GM12878 (cell line): ENCODE measurements at regions not wholly inside any gene's neighbourhood (a gene's known extent, or its start where the extent isn't known, plus 50 kb on each side); places are given as distances from the start of the nearest gene placed in this dataset.

Source experiments
- ATAC-seq: fragments of 200-7000 bp; cut with Tn5 transposase; 3 replicates; pipeline ENCODE4 v1.9.1; 2020; ENCODE audit warnings: mild to moderate bottlenecking, moderate library complexity
- BruUV-seq: library from RNA; stranded (reverse); fragments of 400-500 nt; replicated peaks from 2 replicates; lab custom pipeline; 2021; lab: Mats Ljungman, UMichigan
- CTCF ChIA-PET: fragments of 300-600 bp; sonication (Branson Sonifier 250); formaldehyde crosslinking; extraction: SDS; loops from one replicate; lab custom pipeline; 2021; ENCODE audit warnings: inconsistent platforms; lab: Yijun Ruan, JAX
- POLR2A ChIA-PET: fragments of 350-600 bp; formaldehyde crosslinking; extraction: SDS; loops from one replicate; lab custom pipeline; 2021; ENCODE audit warnings: inconsistent platforms; lab: Charles Lee
- RAD21 ChIA-PET: fragments of 300-600 bp; sonication (Branson Sonifier 250); formaldehyde crosslinking; loops from one replicate; lab custom pipeline; 2023; ENCODE audit warnings: antibody characterized with exemption; ENCODE audit not compliant: unreplicated experiment; lab: Charles Lee
- SMC1A ChIA-PET: fragments of 300-600 bp; sonication (Branson Sonifier 250); formaldehyde crosslinking; loops from one replicate; lab custom pipeline; 2023; ENCODE audit not compliant: unreplicated experiment, uncharacterized antibody; lab: Charles Lee
- DNase-seq: peaks from one replicate; pipeline ENCODE4 v3.0.0-alpha.2; 2011; ENCODE audit warnings: low read depth, low spot score
- FAIRE-seq: peaks from 3 replicates; lab custom pipeline; 2011; peaks lifted over from hg19 to GRCh38; lab: Jason Lieb, UNC
- H2AFZ ChIP-seq: 2 replicates; pipeline ENCODE4 v1.6.0; 2011; ENCODE audit warnings: low read depth, low read length, control low read depth; ENCODE audit not compliant: control insufficient read depth
- H3K27ac ChIP-seq: 2 replicates; pipeline ENCODE4 v1.5.1; 2011; ENCODE audit warnings: control low read depth; ENCODE audit not compliant: control insufficient read depth, insufficient read depth
- H3K27me3 ChIP-seq, 2 experiments: replicated peaks in 1 of 2; 2 replicates each; pipeline versions ENCODE4 v1.6.0 to v1.6.1; 2011; ENCODE audit warnings: low read length in 1 of 2; ENCODE audit not compliant: control insufficient read depth in 2 of 2, insufficient read depth in 2 of 2
- H3K36me3 ChIP-seq, 2 experiments: 2 replicates each; pipeline ENCODE4 v1.5.1; 2011; ENCODE audit warnings: low read length in 1 of 2; ENCODE audit not compliant: control insufficient read depth in 2 of 2, insufficient read depth in 2 of 2
- H3K4me1 ChIP-seq: 2 replicates; pipeline ENCODE4 v1.6.1; 2011; ENCODE audit warnings: mild to moderate bottlenecking, low read length, moderate library complexity, mixed read lengths; ENCODE audit not compliant: control insufficient read depth, insufficient read depth
- H3K4me2 ChIP-seq: 2 replicates; pipeline ENCODE4 v1.6.0; 2011; ENCODE audit warnings: control low read depth; ENCODE audit not compliant: control insufficient read depth, insufficient read depth
- H3K4me3 ChIP-seq: fragments of 200-600 bp; sonication (generic); 2 replicates; pipeline ENCODE4 v1.5.1; 2016
- H3K79me2 ChIP-seq: 2 replicates; pipeline ENCODE4 v1.6.0; 2011; ENCODE audit warnings: low read length; ENCODE audit not compliant: control insufficient read depth, insufficient read depth
- H3K9ac ChIP-seq: 2 replicates; pipeline ENCODE4 v1.8.0; 2011; ENCODE audit warnings: low read length, control low read depth, mixed read lengths; ENCODE audit not compliant: control insufficient read depth, insufficient read depth
- H3K9me3 ChIP-seq: replicated peaks from 3 replicates; pipeline ENCODE4 v1.5.1; 2011; ENCODE audit warnings: mild to moderate bottlenecking, low read length; ENCODE audit not compliant: control insufficient read depth, insufficient read depth
- H4K20me1 ChIP-seq: 2 replicates; pipeline ENCODE4 v1.6.0; 2011; ENCODE audit not compliant: control insufficient read depth, insufficient read depth
- CHD2 ChIP-seq: IDR thresholded peaks from 2 replicates; pipeline ENCODE4 v1.6.1; 2011; ENCODE audit warnings: low read depth, low read length, improper control_type of control experiment, borderline replicate concordance
- DPF2 ChIP-seq: fragments of 450-650 bp; IDR thresholded peaks from 2 replicates; pipeline ENCODE4 v1.6.1; 2017; ENCODE audit warnings: mild to moderate bottlenecking
- MTA3 ChIP-seq: IDR thresholded peaks from 2 replicates; pipeline ENCODE4 v1.6.1; 2012; ENCODE audit warnings: low read length, inconsistent platforms, borderline replicate concordance
- MYB ChIP-seq: fragments of 150-350 bp; IDR thresholded peaks from 2 replicates; pipeline ENCODE4 v1.6.1; 2014; ENCODE audit warnings: mild to moderate bottlenecking, low read depth, low read length, borderline replicate concordance
- NKRF ChIP-seq: fragments of 450-650 bp; conservative IDR thresholded peaks from 2 replicates; pipeline ENCODE4 v1.6.1; 2017; ENCODE audit warnings: mild to moderate bottlenecking, moderate library complexity
- RBBP5 ChIP-seq: fragments of 200-600 bp; sonication (generic); conservative IDR thresholded peaks from 2 replicates; pipeline ENCODE4 v1.6.1; 2016
- RELA ChIP-seq: fragments of 450-650 bp; IDR thresholded peaks from 2 replicates; pipeline ENCODE4 v1.8.0; 2014; ENCODE audit warnings: borderline replicate concordance; ENCODE audit not compliant: partially characterized antibody
- SKIL ChIP-seq: fragments of 450-650 bp; IDR thresholded peaks from 2 replicates; pipeline ENCODE4 v1.6.1; 2017; ENCODE audit warnings: mild to moderate bottlenecking, low read depth, inconsistent platforms; ENCODE audit not compliant: poor library complexity, severe bottlenecking
- SPI1 ChIP-seq: IDR thresholded peaks from 2 replicates; pipeline ENCODE4 v1.6.1; 2011; ENCODE audit warnings: low read depth, mild to moderate bottlenecking, low read length, moderate library complexity, borderline replicate concordance; ENCODE audit not compliant: insufficient read depth
- TCF7 ChIP-seq: IDR thresholded peaks from 2 replicates; pipeline ENCODE4 v1.6.1; 2014; ENCODE audit warnings: antibody characterized with exemption, borderline replicate concordance
- USF2 ChIP-seq: IDR thresholded peaks from 2 replicates; pipeline ENCODE4 v1.6.1; 2011; ENCODE audit warnings: low read depth, low read length, improper control_type of control experiment, borderline replicate concordance
- WGBS: methylation state at CpG from one replicate; pipeline ENCODE4 v1.1.6; 2016; ENCODE audit warnings: low lambda C conversion rate; ENCODE audit not compliant: insufficient replicate concordance, insufficient coverage; ENCODE audit errors: missing lambda C conversion rate; 5-methylcytosine and 5-hydroxymethylcytosine counted together
- in situ Hi-C: fragments of 300-500 bp; cut with MboI; formaldehyde crosslinking; loops from 9 replicates; pipeline ENCODE4 v1.14.3; 2018; ENCODE audit warnings: mixed read lengths
- intact Hi-C: fragments of 100-400 bp; cut with micrococcal nuclease; formaldehyde crosslinking; loops from one replicate; pipeline ENCODE4 v1.14.2; 2022; ENCODE audit not compliant: unreplicated experiment

- Histone ChIP-seq H3K9me3 (no peaks in the 10 kb centered on the region; the same call in 1 of the 3 replicates), H2AFZ (no peak overlapping the region)
- WGBS, result 28% methylated on average over 4 of the region's 4 CpGs
These were observed 53.8 kb upstream of the SLC66A3 start for GRCh38 chr2:11101430-11101829.

More at GRCh38 chr2:11101430-11101829, 53.8 kb upstream of the SLC66A3 start:
- no peaks in the 10 kb centered on the region for H3K36me3 ChIP-seq
- BruUV-seq, result no TSS peak
- no peak overlapping the region for H3K4me2 ChIP-seq
- POLR2A ChIA-PET, result no interaction called here
- intact Hi-C loops, result no loop called here
- H3K4me3 ChIP-seq, result no peak overlapping the region
- H3K4me1 ChIP-seq, result peaks cover 20% of the 10 kb centered on the region
- in situ Hi-C loops, result no loop called here
- no peak overlapping the region for H3K27ac ChIP-seq
- CTCF ChIA-PET, result no interaction called here
- peaks cover 0 to 4% of the 10 kb centered on the region in 2 experiments; a peak in 1 of 4 replicates for H3K27me3 ChIP-seq
- FAIRE-seq, result no peak
- no peaks in the 10 kb centered on the region for H3K79me2 ChIP-seq
- H3K9ac ChIP-seq, result no peak overlapping the region
- no peaks in the 10 kb centered on the region for H4K20me1 ChIP-seq
- RAD21 ChIA-PET, result no interaction called here
- SMC1A ChIA-PET, result no interaction called here
- ATAC-seq, result no peak
- TF ChIP-seq SKIL (no peak), RBBP5 (no peak), USF2 (no peak), RELA (no peak), TCF7 (no peak), SPI1 (no peak), MYB (no peak), MTA3 (no peak), CHD2 (no peak), DPF2 (no peak), NKRF (no peak)
- TF ChIP-seq, all 136 proteins: peak for 0
- no peak for DNase-seq
